ENCODE measurements at regions not wholly inside any gene's neighbourhood (a gene's known extent, or its start where the extent isn't known, plus 50 kb on each side); places are given as distances from the start of the nearest gene placed in this dataset.

DNA sequence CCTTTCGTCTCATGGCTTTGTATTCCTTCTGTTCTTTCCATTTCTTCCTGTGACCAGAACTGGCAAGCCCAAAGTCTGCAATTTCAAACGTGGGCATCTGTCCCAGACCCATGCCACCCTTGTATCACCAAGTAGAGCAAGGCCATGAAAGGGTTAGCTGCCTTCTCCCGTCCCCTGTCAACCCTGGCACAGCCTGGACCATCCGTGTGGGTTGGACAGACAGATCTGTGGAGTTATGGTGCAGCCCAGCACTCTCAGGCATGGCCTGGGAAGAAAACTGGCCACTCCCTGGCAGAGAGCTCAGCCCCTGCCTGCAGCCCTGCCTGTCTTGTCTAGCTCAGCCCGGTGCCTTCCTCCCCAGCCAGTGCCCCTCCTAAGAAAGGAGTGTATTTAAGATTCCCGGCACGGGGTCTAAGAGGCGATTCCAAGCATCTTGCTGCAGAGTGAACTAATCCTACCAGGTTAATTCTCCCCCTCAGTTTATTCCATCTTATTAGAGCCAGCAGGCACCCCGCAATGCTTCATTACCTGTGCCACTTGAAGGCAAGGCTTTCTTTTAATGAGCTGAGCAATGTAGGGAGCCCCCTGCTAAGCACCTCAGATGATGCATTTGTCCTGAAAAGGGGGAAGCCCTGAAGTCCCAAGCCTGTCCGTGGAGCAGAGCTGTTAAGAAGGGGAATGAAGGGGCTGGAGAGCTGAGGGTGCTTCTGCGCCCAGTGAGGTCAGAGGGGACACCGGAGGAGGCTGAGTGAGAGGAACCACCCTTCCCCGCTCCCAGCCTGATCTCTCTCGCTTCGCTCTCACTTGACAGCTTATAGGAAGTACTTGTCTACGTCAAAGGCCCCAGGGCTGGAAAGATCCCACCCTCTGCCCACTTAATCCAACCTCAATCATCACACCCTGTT lies 130.6 kb downstream of the SPATA19 start:
- H3K27ac ChIP-seq = no peak overlapping the region
- TF ChIP-seq, protein P1, sequence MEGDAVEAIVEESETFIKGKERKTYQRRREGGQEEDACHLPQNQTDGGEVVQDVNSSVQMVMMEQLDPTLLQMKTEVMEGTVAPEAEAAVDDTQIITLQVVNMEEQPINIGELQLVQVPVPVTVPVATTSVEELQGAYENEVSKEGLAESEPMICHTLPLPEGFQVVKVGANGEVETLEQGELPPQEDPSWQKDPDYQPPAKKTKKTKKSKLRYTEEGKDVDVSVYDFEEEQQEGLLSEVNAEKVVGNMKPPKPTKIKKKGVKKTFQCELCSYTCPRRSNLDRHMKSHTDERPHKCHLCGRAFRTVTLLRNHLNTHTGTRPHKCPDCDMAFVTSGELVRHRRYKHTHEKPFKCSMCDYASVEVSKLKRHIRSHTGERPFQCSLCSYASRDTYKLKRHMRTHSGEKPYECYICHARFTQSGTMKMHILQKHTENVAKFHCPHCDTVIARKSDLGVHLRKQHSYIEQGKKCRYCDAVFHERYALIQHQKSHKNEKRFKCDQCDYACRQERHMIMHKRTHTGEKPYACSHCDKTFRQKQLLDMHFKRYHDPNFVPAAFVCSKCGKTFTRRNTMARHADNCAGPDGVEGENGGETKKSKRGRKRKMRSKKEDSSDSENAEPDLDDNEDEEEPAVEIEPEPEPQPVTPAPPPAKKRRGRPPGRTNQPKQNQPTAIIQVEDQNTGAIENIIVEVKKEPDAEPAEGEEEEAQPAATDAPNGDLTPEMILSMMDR (conservative IDR thresholded peaks at IDR 0.05) = no peak

DNA sequence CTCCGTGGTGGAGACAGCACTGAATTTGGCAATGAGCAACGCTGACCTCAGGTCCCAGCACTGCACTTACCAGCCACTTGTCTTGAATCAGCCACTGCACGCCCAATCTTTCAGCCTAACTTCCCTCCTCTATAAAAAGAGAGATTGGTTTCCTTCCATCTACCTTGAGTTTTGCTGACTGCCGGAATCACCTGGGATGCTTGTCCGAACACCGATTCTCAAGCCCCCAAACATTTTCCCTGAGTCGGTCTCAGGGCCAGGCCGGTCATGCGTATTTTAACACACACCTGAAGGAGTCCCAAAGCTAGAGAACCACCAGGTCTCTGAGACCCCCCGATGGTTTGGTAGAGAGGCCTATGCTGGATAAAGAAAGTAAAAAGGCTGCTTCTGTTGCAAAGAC lies 131.5 kb downstream of the SPATA19 start:
- H3K27ac ChIP-seq = no peak overlapping the region

DNA sequence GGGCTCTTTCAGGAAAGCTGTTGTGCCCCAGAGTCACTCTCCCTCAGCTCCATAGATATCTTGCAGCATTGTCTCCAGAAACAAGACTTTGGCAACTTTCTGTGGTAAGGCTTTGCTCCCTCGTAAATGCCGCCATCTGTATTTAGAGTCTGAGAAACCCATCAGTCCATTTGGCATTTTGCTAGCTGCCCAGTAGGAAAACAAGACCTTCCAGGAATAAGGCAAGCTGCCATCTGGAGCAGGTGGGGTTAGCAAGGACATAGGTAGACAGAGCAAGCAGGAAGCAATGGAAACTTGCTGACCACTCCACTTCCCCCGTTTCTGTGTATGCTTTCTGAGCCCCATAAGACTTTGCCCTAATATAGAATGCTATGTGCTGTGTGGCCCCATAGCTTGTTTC lies 131.9 kb downstream of the SPATA19 start:
- TF ChIP-seq, protein P1 (conservative IDR thresholded peaks at IDR 0.05) = no peak
- no peak overlapping the region for H3K27ac ChIP-seq

More for the DNA sequence above, 131.5 kb downstream of the SPATA19 start:
- TF ChIP-seq, protein P1 (conservative IDR thresholded peaks at IDR 0.05) = no peak

- no peak overlapping the region for H3K27ac ChIP-seq
- TF ChIP-seq, protein P1 (conservative IDR thresholded peaks at IDR 0.05) = no peak
Observed at GRCh38 chr11:133712051-133712560, 133.2 kb downstream of the SPATA19 start.

GRCh38 chr11:133711545-133711944 lies 133.8 kb downstream of the SPATA19 start:
- TF ChIP-seq, protein P1 (conservative IDR thresholded peaks at IDR 0.05) = no peak
- no peak overlapping the region for H3K27ac ChIP-seq

GRCh38 chr11:133710681-133711240 lies 134.6 kb downstream of the SPATA19 start:
- H3K27ac ChIP-seq = no peak overlapping the region
- TF ChIP-seq, protein P1 (conservative IDR thresholded peaks at IDR 0.05) = no peak

DNA sequence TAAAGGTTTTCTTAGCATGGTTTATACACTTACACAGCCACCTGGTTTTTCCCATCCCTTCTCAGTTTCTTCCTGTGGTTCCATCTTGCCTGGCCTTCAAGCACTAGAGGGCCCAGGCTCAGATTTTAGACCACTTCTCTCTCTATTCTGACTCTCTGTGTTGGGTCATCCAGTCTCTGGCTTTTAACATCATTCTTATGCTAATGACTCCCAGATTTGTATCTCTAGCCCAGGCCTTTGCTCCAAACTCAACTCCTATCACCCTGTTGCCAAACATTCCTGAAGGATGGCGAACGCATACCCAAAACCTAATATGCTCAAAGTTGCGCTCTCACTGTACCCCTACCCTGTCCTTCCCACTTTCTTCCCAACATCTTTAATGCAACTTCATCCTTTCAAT lies 135.1 kb downstream of the SPATA19 start:
- no peak overlapping the region for H3K27ac ChIP-seq
- TF ChIP-seq, protein P1 (conservative IDR thresholded peaks at IDR 0.05) = no peak
